Heart left ventricle (tissue), 16 donors: ENCODE measurements at regions not wholly inside any gene's neighbourhood (a gene's known extent, or its start where the extent isn't known, plus 50 kb on each side); places are given as distances from the start of the nearest gene placed in this dataset.

Source experiments
- ATAC-seq, 4 donors: fragments of 200-7000 bp; cut with Tn5 transposase; one replicate each; pipeline ENCODE4 v1.9.1; 2020 to 2022; ENCODE audit warnings: moderate library complexity in 4 of 4, mild to moderate bottlenecking in 3 of 4, moderate number of reproducible peaks in 1 of 4
- DNase-seq, 5 donors: peaks; one replicate each; pipeline ENCODE4 v3.0.0-alpha.2; 2020
- H3K27ac ChIP-seq, 12 donors: fragments of 200-600 bp; sonication (generic) in 4 of 12; one replicate each; pipeline versions ENCODE4 v1.5.0 to v1.8.0; 2016 to 2022; ENCODE audit warnings: mild to moderate bottlenecking in 2 of 12
- H3K27me3 ChIP-seq, 9 donors: fragments of 200-600 bp; sonication (generic) in 2 of 9; one replicate each; pipeline versions ENCODE4 v1.5.1 to v1.8.0; 2016 to 2022; ENCODE audit warnings: mild to moderate bottlenecking in 3 of 9
- H3K36me3 ChIP-seq, 9 donors: fragments of 200-600 bp; sonication (generic) in 2 of 9; one replicate each; pipeline versions ENCODE4 v1.5.0 to v1.8.0; 2018 to 2022; ENCODE audit warnings: mild to moderate bottlenecking in 2 of 9
- H3K4me1 ChIP-seq, 12 donors: fragments of 200-600 bp; sonication (generic) in 4 of 12; one replicate each; pipeline versions ENCODE4 v1.5.0 to v1.8.0; 2016 to 2022; ENCODE audit warnings: mild to moderate bottlenecking in 3 of 12
- H3K4me3 ChIP-seq, 12 donors: fragments of 200-600 bp; sonication (generic) in 4 of 12; one replicate each; pipeline versions ENCODE4 v1.5.0 to v1.8.0; 2017 to 2022; ENCODE audit warnings: mild to moderate bottlenecking in 9 of 12, moderate library complexity in 4 of 12
- H3K9me3 ChIP-seq, 12 donors: fragments of 200-600 bp; sonication (generic) in 4 of 12; one replicate each; pipeline versions ENCODE4 v1.5.0 to v1.8.0; 2016 to 2022; ENCODE audit warnings: mild to moderate bottlenecking in 1 of 12
- CTCF ChIP-seq, 12 donors: fragments of 200-600 bp; sonication (generic) in 4 of 12; IDR thresholded peaks; one replicate each; pipeline versions ENCODE4 v1.5.0 to v1.8.0; 2018 to 2022; ENCODE audit warnings: antibody characterized with exemption in 12 of 12, mild to moderate bottlenecking in 5 of 12
- POLR2A ChIP-seq, 2 donors: fragments of 450-650 bp; IDR thresholded peaks; one replicate each; pipeline ENCODE4 v1.6.1; 2017; ENCODE audit warnings: antibody characterized with exemption in 2 of 2, mild to moderate bottlenecking in 2 of 2, moderate library complexity in 2 of 2
- WGBS, 4 donors: extraction: QIAGEN DNeasy Blood & Tissue Kit in 2 of 4; methylation state at CpG; one replicate each; pipeline versions ENCODE4 v1.1.5 to v1.1.7; 2013 to 2018; 5-methylcytosine and 5-hydroxymethylcytosine counted together
- intact Hi-C, 10 donors: fragments of 100-400 bp; cut with DNase I; formaldehyde crosslinking; loops; one replicate each; pipeline versions ENCODE4 v1.11.1 to v1.14.2; 2022
- donor health status: ischemic (EF 13 %, LVEDD 7.1; RV severe dilation, severe dysfunction).
- donor health status: healthy with polysubstance abuse.
- donor health status: DM: no; HTN: yes; CAD: no.
- donor health status: DM: no; HTN: no; CAD: no.
- donor health status: ischemic (EF 25% LVEDD 6.9; RV normal size, moderate dysfunction).
- donor health status: ischemic (EF 25% LVEDD 5.7; RV mildly dilated, moderate dysfunction).
- donor health status: healthy.
- donor health status: DM: yes; HTN: yes; CAD: no.
- donor health status: ischemic (EF 35%, LVEDD 5.7; RV mildly dilated, moderate dysfunction).
- donor health status: nonischemic (EF 11% LVEDD 7.7; RV severe dilation, severe dysfunction).
- donor health status: DM: yes; HTN: yes; CAD: no.
- donor health status: PGD.
- donor health status: ischemic (EF 29% LVEDD 5.4; RV normal size, mild dysfunction).
- donor health status: nonischemic (EF 23%, LVEDD 6.1; RV moderate dilation, normal function).

- intact Hi-C loops: loop anchor here in 3 of 10 donors (10.0 kb wide), 2 partner anchors 275 to 315 kb away; no protein-coding TSS in a partner anchor
- H3K27ac ChIP-seq: no peak overlapping the region
- peaks cover 0 to 11% (median 0%) of the 10 kb centered on the region in 12 donors for H3K4me1 ChIP-seq
- ATAC-seq: no peak
- TF ChIP-seq CTCF (IDR thresholded peaks at IDR 0.05): no peak
- TF ChIP-seq POLR2A (IDR thresholded peaks at IDR 0.05): no peak
- no peaks in the 10 kb centered on the region for H3K36me3 ChIP-seq
- H3K27me3 ChIP-seq: no peaks in the 10 kb centered on the region
- peaks cover 0 to 17% (median 0%) of the 10 kb centered on the region in 12 donors for H3K9me3 ChIP-seq
- no peak overlapping the region for H3K4me3 ChIP-seq
- no peak for DNase-seq
These were observed 434.6 kb downstream of the FAT4 start for GRCh38 chr4:125749354-125749753.

- no peak for DNase-seq
- H3K4me3 ChIP-seq: no peak overlapping the region
- H3K4me1 ChIP-seq: peaks cover 0 to 11% (median 0%) of the 10 kb centered on the region in 12 donors
- H3K36me3 ChIP-seq: no peaks in the 10 kb centered on the region
- H3K27me3 ChIP-seq: no peaks in the 10 kb centered on the region
- TF ChIP-seq POLR2A (IDR thresholded peaks at IDR 0.05) (no peak), CTCF (IDR thresholded peaks at IDR 0.05) (no peak)
- no peak for ATAC-seq
- H3K27ac ChIP-seq: no peak overlapping the region
- peaks cover 0 to 12% (median 0%) of the 10 kb centered on the region in 12 donors for H3K9me3 ChIP-seq
- intact Hi-C loops: no loop called here
- 91 to 97% (median 96%) methylated on average over 1 of the region's 1 CpG for WGBS, 4 donors
These were observed 435.6 kb downstream of the FAT4 start for GRCh38 chr4:125750399-125750798.

- peaks cover 0 to 12% (median 0%) of the 10 kb centered on the region in 12 donors for H3K9me3 ChIP-seq
- peak; percentile 69 to 87 (median 86) for ATAC-seq
- H3K27ac ChIP-seq: no peak overlapping the region
- peak in 2 of 5 donors; percentile 24 to 49 for DNase-seq
- intact Hi-C loops: loop anchor here in 2 of 10 donors (1.0 kb wide), 1 partner anchor 438 kb away; no protein-coding TSS in a partner anchor
- 25 to 33% (median 28%) methylated on average over 6 of the region's 6 CpGs for WGBS, 4 donors
- no peaks in the 10 kb centered on the region for H3K36me3 ChIP-seq
- H3K27me3 ChIP-seq: no peaks in the 10 kb centered on the region
- TF ChIP-seq POLR2A (IDR thresholded peaks at IDR 0.05) (no peak), CTCF (IDR thresholded peaks at IDR 0.05) (peak; percentile 11 to 70 (median 56))
- peaks cover 0 to 11% (median 0%) of the 10 kb centered on the region in 12 donors for H3K4me1 ChIP-seq
- no peak overlapping the region for H3K4me3 ChIP-seq
These were observed 436.2 kb downstream of the FAT4 start for GRCh38 chr4:125750828-125751466.

GRCh38 chr4:125758438-125758837 is 443.7 kb downstream of the FAT4 start:
- no peak for ATAC-seq
- Histone ChIP-seq H3K27ac (no peak overlapping the region), H3K9me3 (no peaks in the 10 kb centered on the region), H3K4me1 (no peaks in the 10 kb centered on the region), H3K27me3 (no peaks in the 10 kb centered on the region), H3K4me3 (no peak overlapping the region), H3K36me3 (no peaks in the 10 kb centered on the region)
- TF ChIP-seq CTCF (IDR thresholded peaks at IDR 0.05): no peak
- TF ChIP-seq POLR2A (IDR thresholded peaks at IDR 0.05): no peak
- 75 to 85% (median 84%) methylated on average over 1 of the region's 1 CpG for WGBS, 4 donors
- intact Hi-C loops: no loop called here
- DNase-seq: no peak
